Endodermal cell (in vitro differentiated cells): ENCODE measurements at regions not wholly inside any gene's neighbourhood (a gene's known extent, or its start where the extent isn't known, plus 50 kb on each side); places are given as distances from the start of the nearest gene placed in this dataset.

ENCODE experiments used
- DNase-seq: peaks from one replicate; pipeline ENCODE4 v3.0.0-alpha.2; 2017
- H3K27ac ChIP-seq: 2 replicates; pipeline ENCODE4 v1.5.1; 2013; ENCODE audit warnings: mild to moderate bottlenecking, low read depth, low read length, moderate library complexity
- H3K27me3 ChIP-seq: 2 replicates; pipeline ENCODE4 v1.6.1; 2013; ENCODE audit warnings: mild to moderate bottlenecking, low read length, moderate library complexity; ENCODE audit not compliant: insufficient read depth, control insufficient read depth, poor library complexity, severe bottlenecking
- H3K36me3 ChIP-seq: 2 replicates; pipeline ENCODE4 v1.7.0; 2013; ENCODE audit warnings: mild to moderate bottlenecking, low read length, moderate library complexity; ENCODE audit not compliant: control insufficient read depth, insufficient read depth
- H3K4me1 ChIP-seq: one replicate; pipeline ENCODE4 v1.7.0; 2013; ENCODE audit warnings: low read length; ENCODE audit not compliant: control insufficient read depth, insufficient read depth
- H3K4me3 ChIP-seq: 2 replicates; pipeline ENCODE4 v1.5.1; 2013; ENCODE audit warnings: mild to moderate bottlenecking, low read length, moderate library complexity
- H3K9ac ChIP-seq: 2 replicates; pipeline ENCODE4 v1.6.1; 2013; ENCODE audit warnings: mild to moderate bottlenecking, low read length, moderate library complexity; ENCODE audit not compliant: poor library complexity, severe bottlenecking; ENCODE audit errors: extremely low read depth
- H3K9me3 ChIP-seq: 2 replicates; pipeline ENCODE4 v1.6.1; 2013; ENCODE audit warnings: mild to moderate bottlenecking, low read length, moderate library complexity; ENCODE audit not compliant: control insufficient read depth
- H3K27ac Mint-ChIP-seq: 2 replicates; pipeline ENCODE4 v1.8.0; 2020; ENCODE audit warnings: mixed read lengths
- H3K27me3 Mint-ChIP-seq: 2 replicates; pipeline ENCODE4 v1.8.0; 2021; ENCODE audit warnings: mild to moderate bottlenecking, mixed read lengths; ENCODE audit not compliant: insufficient read depth
- H3K36me3 Mint-ChIP-seq: 2 replicates; pipeline ENCODE4 v1.8.0; 2020; ENCODE audit warnings: low read depth, mixed read lengths
- H3K4me1 Mint-ChIP-seq: 2 replicates; pipeline ENCODE4 v1.8.0; 2020; ENCODE audit warnings: mixed read lengths
- H3K4me3 Mint-ChIP-seq: 2 replicates; pipeline ENCODE4 v1.8.0; 2020; ENCODE audit warnings: mild to moderate bottlenecking, moderate library complexity, mixed read lengths
- H3K9me3 Mint-ChIP-seq: 2 replicates; pipeline ENCODE4 v1.8.0; 2020; ENCODE audit warnings: mild to moderate bottlenecking, mixed read lengths
- WGBS, 2 experiments: methylation state at CpG; one replicate each; pipeline versions ENCODE4 v1.1.5 to v1.1.7; 2013; ENCODE audit warnings: missing lambda C conversion rate in 2 of 2, mixed read lengths in 1 of 2; ENCODE audit not compliant: insufficient coverage in 1 of 2, insufficient read length in 1 of 2; 5-methylcytosine and 5-hydroxymethylcytosine counted together
- TF ChIP-seq, protein P1 (sequence below): fragments of 200-600 bp; sonication (generic); conservative IDR thresholded peaks from 2 replicates; pipeline ENCODE4 v1.5.0; 2021; ENCODE audit warnings: antibody characterized with exemption, mild to moderate bottlenecking

GRCh38 chr3:96434651-96435050, 379.7 kb upstream of the EPHA6 start:
- Histone ChIP-seq H3K9me3 (no peaks in the 10 kb centered on the region), H3K27ac (no peak overlapping the region), H3K9ac (no peak overlapping the region), H3K4me3 (no peak overlapping the region), H3K4me1 (no peaks in the 10 kb centered on the region), H3K27me3 (no peaks in the 10 kb centered on the region), H3K36me3 (no peaks in the 10 kb centered on the region)
- no peak overlapping the region for H3K4me3 Mint-ChIP-seq
- TF ChIP-seq, protein P1, sequence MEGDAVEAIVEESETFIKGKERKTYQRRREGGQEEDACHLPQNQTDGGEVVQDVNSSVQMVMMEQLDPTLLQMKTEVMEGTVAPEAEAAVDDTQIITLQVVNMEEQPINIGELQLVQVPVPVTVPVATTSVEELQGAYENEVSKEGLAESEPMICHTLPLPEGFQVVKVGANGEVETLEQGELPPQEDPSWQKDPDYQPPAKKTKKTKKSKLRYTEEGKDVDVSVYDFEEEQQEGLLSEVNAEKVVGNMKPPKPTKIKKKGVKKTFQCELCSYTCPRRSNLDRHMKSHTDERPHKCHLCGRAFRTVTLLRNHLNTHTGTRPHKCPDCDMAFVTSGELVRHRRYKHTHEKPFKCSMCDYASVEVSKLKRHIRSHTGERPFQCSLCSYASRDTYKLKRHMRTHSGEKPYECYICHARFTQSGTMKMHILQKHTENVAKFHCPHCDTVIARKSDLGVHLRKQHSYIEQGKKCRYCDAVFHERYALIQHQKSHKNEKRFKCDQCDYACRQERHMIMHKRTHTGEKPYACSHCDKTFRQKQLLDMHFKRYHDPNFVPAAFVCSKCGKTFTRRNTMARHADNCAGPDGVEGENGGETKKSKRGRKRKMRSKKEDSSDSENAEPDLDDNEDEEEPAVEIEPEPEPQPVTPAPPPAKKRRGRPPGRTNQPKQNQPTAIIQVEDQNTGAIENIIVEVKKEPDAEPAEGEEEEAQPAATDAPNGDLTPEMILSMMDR, result no peak
- no peaks in the 10 kb centered on the region for H3K36me3 Mint-ChIP-seq
- DNase-seq, result no peak
- no peak overlapping the region for H3K27ac Mint-ChIP-seq
- H3K9me3 Mint-ChIP-seq, result no peaks in the 10 kb centered on the region
- no peaks in the 10 kb centered on the region for H3K4me1 Mint-ChIP-seq
- H3K27me3 Mint-ChIP-seq, result no peaks in the 10 kb centered on the region
- WGBS, 2 experiments, result 86 to 94% methylated on average over 1 to 2 of the region's 2 CpGs

DNA sequence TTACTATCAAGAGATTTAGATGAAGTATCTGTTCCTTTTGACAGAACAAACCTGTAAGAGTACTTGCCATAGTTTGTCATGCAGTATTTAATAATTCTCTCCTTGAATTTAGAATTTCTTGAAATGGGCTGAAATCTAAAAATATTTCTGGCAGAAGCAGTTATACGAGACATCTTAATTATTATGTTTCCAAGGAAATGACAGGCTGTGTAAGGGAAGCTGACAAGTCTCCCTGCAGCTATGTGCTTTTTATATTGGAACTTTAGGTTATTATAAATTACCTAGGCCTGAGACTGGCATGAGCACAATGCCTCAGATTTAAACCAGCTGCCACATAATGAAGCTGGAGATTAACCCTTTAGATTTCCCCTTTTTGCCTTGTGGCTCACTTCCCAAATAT, 365.0 kb upstream of the EPHA6 start:
- WGBS, 2 experiments, result 82 to 94% methylated on average over 1 of the region's 1 CpG
- Histone ChIP-seq H3K4me3 (no peak overlapping the region), H3K36me3 (no peaks in the 10 kb centered on the region), H3K27ac (peak overlapping the region; percentile 78), H3K4me1 (no peaks in the 10 kb centered on the region), H3K9ac (no peak overlapping the region), H3K9me3 (no peaks in the 10 kb centered on the region), H3K27me3 (no peaks in the 10 kb centered on the region)
- no peaks in the 10 kb centered on the region for H3K9me3 Mint-ChIP-seq
- H3K27me3 Mint-ChIP-seq, result no peaks in the 10 kb centered on the region
- TF ChIP-seq, protein P1, result no peak
- H3K4me1 Mint-ChIP-seq, result peaks cover 5% of the 10 kb centered on the region
- no peaks in the 10 kb centered on the region for H3K36me3 Mint-ChIP-seq
- no peak for DNase-seq
- H3K4me3 Mint-ChIP-seq, result no peak overlapping the region
- no peak overlapping the region for H3K27ac Mint-ChIP-seq

GRCh38 chr3:96449803-96450202, 364.6 kb upstream of the EPHA6 start:
- Histone ChIP-seq H3K27ac (peak overlapping the region; percentile 78), H3K9me3 (no peaks in the 10 kb centered on the region), H3K9ac (no peak overlapping the region), H3K4me3 (no peak overlapping the region), H3K27me3 (no peaks in the 10 kb centered on the region), H3K36me3 (no peaks in the 10 kb centered on the region), H3K4me1 (no peaks in the 10 kb centered on the region)
- Mint-ChIP-seq H3K27ac (no peak overlapping the region), H3K4me3 (no peak overlapping the region), H3K9me3 (no peaks in the 10 kb centered on the region), H3K4me1 (peaks cover 5% of the 10 kb centered on the region), H3K36me3 (no peaks in the 10 kb centered on the region), H3K27me3 (no peaks in the 10 kb centered on the region)
- 69 to 72% methylated on average over 3 to 4 of the region's 4 CpGs for WGBS, 2 experiments
- DNase-seq, result peak; percentile 51
- TF ChIP-seq, protein P1, result no peak
